HG03025 (cell line): ENCODE measurements at regions not wholly inside any gene's neighbourhood (a gene's known extent, or its start where the extent isn't known, plus 50 kb on each side); places are given as distances from the start of the nearest gene placed in this dataset.
"Not testable (repeated sequence)": the region's sequence is repeated elsewhere in the genome, so short reads cannot be mapped to it uniquely, and the experiment has no call there.

Experiments
- ATAC-seq: cut with Tn5 transposase; IDR thresholded peaks from one replicate; pipeline ENCODE4 v1.9.1; 2021; ENCODE audit warnings: mild to moderate bottlenecking, moderate library complexity; ENCODE audit not compliant: unreplicated experiment, low FRiP score

DNA sequence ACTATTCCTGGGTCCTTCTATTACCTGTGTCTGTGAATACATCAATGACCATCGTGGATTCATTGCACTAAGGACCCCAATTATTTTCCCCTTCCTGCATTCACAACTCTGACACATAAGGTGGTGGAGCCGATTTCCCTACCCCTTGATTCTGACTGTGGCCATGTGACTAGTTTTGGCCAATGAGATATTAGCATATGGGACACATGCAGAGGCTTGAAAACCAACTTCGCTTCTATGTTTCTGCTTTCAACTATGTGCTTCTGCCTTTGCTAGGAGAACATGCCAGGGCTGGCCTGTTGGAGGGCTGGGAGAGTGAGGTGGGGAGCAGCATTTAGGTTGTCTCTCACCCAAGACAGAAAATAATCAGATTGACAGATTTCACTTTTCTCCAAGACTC, 483.1 kb upstream of the JAG1 start:
- no peak for ATAC-seq

GRCh38 chr20:11158146-11158545, 484.3 kb upstream of the JAG1 start:
- ATAC-seq = no peak

- ATAC-seq = no peak
These were observed 484.8 kb upstream of the JAG1 start for GRCh38 chr20:11158589-11158988.

DNA sequence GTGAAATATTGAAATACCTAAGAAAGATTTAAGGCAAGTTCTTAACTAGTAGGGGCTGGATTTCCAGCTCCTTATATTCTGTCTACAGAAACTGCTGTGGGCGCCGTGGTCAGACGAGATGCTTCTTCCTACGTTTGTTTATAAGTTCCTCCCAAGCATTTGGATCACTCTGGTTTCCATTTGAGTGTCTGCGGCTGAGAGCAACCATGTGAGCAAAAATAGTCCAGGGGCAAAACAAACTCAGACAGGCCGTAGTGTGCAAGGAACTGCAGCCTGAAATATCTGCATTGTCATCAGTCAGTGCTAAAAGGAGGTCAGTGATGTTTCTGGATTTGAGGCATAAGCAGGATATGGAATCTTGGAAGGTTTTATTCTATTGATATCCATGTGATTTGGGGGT, 485.9 kb upstream of the JAG1 start:
- ATAC-seq = no peak

DNA sequence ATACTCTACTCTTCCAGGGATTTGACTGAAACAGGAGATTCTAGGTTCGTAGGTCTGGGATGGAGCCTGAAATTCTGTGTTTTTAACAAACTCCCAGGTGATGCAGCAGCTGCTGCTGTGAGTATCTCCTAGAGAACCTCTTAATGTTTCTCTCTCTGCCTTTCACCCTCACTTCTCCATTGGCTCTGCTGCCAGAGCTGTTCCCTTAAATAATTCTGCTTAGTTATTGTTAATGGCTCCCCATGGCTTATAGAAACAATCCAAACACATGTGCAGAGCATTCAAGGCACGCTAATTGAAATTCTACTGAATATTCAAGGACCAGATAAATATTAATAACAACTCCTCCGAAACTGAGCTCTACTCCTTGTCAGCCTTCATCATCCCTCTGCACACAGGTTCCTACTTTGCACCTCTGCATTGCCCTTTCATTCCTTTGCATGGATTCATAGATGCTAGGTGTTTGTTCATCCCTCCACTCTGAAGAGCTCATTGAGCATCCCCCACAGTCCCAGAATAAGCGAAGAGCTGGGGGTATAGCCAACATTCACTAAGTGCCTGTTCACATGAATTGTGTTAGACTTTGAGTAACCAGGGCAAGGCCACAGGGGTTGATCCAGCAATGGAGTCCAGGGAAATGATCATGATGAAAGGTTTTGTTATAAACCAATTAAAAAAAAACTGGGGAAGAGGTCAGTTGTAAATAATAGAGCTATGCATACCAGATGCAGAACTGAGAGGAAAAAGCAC, 488.4 kb upstream of the JAG1 start:
- ATAC-seq = no peak

GRCh38 chr20:11165789-11166188, 492.0 kb upstream of the JAG1 start:
- no peak for ATAC-seq

GRCh38 chr20:11166712-11167111, 492.9 kb upstream of the JAG1 start:
- ATAC-seq = no peak

- ATAC-seq = no peak
These were observed 494.2 kb upstream of the JAG1 start for GRCh38 chr20:11168026-11168425.

GRCh38 chr20:11170025-11170424, 496.2 kb upstream of the JAG1 start:
- ATAC-seq = no peak

DNA sequence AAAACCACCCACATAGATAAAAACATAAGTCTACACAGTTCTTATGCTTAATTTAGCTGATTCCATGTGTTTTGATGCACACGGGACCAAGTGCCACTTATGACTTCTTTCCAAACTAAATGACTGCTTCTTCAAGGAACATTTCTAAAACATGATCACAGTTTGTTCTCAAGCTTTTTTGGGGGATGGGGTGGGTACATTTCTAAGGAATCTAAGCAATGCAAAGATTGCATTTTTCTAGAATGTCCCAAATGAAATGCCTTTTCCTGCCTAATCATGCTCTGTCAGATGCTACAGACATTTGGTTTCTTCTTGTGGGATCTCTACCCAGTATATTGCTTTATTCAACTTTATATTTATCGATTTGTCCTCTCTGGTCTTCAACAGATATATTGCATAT, 496.8 kb upstream of the JAG1 start:
- no peak for ATAC-seq

DNA sequence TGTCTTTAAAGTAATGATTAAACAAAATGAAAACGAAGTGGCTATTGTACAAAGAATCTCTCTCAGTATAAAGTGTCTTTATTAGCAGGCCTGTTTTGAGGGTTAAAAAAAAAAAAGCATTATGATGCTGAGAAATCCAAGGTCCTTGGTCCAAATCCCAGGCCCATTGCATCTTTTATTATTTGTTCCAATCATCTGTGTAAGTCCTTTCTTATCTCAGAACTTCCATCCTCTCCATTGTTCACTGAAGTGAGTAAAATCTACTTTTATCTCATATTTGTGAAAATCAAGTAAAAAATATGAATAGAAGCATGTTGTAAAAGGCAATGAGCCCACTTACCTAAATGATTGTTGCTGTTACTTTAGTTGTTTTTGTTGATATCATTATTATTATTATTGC, 499.1 kb upstream of the JAG1 start:
- no peak for ATAC-seq

GRCh38 chr20:11173916-11174315, 500.1 kb upstream of the JAG1 start:
- ATAC-seq = no peak

- no peak for ATAC-seq
These were observed 501.1 kb upstream of the JAG1 start for GRCh38 chr20:11174861-11175260.

GRCh38 chr20:11176431-11176830, 502.6 kb upstream of the JAG1 start:
- ATAC-seq = no peak

- ATAC-seq = no peak
These were observed 505.3 kb upstream of the JAG1 start for GRCh38 chr20:11178946-11179654.

DNA sequence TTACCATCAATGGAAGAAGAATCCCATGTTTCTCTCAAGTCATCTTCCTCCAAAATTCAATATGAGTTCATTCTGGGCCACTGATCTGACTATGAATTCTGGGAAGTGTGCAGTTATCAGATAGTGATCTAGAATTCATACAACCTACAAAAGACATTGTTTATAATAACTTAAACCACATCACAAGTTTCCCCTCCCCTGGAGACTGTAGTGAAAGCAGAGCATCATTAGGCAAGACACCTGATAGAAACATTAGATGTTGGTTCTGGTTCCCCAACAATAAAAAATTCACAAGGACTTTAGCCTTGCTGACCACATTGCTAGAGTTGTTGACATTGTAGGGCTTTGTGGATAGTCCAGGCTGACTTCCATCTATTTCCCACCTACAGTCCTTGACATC, 506.4 kb upstream of the JAG1 start:
- no peak for ATAC-seq

DNA sequence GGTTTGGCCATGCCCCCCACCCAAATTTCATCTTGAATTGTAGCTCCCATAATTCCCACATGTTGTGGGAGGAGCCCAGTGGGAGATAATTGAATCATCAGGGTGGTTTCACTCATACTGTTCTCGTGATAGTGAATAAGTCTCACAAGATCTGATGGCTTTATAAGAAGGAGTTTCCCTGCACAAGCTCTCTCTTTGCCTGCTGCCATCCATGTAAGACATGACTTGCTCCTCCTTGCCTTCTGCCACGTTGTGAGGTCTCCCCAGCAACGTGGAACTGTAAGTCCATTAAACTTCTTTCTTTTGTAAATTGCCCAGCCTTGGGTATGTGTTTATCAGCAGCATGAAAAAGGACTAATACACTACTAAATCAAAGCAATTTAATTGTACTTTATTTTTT, 507.3 kb upstream of the JAG1 start:
- ATAC-seq = not testable (repeated sequence)

DNA sequence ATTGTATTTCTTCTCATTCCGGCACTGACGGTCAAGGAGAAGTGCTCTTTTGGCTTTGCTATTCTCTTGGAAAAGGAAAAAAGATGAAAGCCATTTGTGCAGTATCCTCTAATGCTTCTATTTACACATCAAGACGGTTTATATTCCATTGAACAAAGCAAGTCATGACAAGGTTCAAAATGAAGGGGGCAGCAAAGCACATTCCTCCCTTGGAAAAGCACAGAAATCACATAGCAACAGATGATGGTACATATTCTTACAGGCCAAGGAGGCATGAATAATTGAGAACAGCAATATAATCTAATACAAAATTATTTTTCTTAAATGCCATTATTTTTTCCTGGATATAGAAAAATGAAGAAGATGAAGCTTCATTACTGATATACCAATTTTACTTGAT, 508.2 kb upstream of the JAG1 start:
- ATAC-seq = no peak

DNA sequence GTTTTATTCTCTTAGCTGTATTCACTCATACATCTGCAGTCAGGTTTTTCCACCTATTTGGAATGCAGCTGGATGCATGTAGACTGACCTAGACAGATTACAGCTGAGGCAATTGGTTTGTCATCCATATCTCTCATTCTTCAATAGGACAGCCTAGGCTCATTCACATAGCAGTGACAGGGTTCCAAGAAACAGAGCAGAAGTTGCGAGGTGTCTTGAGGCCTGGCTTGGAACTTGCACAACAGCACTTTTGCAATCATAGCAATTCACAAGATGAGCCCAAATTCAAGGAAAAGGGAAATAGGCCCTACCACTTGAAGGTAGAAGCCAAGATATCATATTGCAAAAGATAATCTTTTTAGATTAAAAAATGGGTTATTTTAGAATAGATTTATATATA, 508.9 kb upstream of the JAG1 start:
- ATAC-seq = no peak

DNA sequence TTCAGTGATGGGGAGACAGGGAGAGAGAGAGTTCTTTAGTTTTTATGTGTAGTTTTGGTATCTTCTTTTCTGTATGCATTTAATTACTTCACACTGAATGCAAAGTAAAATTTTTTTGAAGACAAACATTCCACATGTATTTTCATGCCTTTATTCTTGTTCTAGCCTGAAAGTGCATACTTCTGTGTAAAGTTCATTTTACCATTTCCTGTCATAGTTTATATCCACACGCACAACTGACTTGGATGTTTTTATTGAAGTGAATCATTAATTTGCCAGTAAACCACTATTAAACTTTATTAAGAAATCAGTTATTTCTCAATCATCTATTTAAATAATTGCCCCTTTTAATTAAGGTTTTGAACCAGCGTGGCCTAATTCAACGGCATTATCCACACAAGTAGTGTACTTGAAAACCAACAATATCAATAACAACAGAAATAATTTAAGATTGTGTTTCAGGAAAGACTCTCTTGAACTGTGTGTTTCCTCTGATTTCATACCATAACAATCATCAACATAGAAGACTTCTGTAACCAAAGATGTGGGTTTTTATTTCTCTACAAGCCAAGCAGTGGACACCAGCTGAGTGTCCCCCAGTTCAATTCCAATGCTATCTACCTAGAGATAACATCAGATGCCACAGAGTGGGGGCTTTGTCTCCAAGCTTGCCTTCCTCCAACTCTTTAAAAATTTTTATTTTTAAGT, 512.7 kb upstream of the JAG1 start:
- no peak for ATAC-seq

GRCh38 chr20:11188843-11189603, 515.2 kb upstream of the JAG1 start:
- no peak for ATAC-seq
